Common myeloid progenitor, CD34-positive (primary cell): ENCODE measurements at regions not wholly inside any gene's neighbourhood (a gene's known extent, or its start where the extent isn't known, plus 50 kb on each side); places are given as distances from the start of the nearest gene placed in this dataset.
"Not testable (repeated sequence)": the region's sequence is repeated elsewhere in the genome, so short reads cannot be mapped to it uniquely, and the experiment has no call there.

Experiments
- CTCF ChIA-PET: fragments of 350-600 bp; sonication (Branson Sonifier 250); formaldehyde crosslinking; loops from one replicate; lab custom pipeline; 2021; ENCODE audit warnings: antibody characterized with exemption; lab: Charles Lee
- POLR2A ChIA-PET: fragments of 350-600 bp; sonication (Branson Sonifier 250); formaldehyde crosslinking; loops from one replicate; lab custom pipeline; 2021; ENCODE audit warnings: antibody characterized with exemption; lab: Charles Lee
- DNase-seq, 3 donors: peaks; one replicate each; pipeline versions ENCODE4 v3.0.0 to v3.0.0-alpha.2; 2013
- H3K27ac ChIP-seq, 2 experiments: 1 replicate in 1 of 2; 2 replicates in 1 of 2; pipeline ENCODE4 v1.7.0; 2013; ENCODE audit warnings: inconsistent platforms in 2 of 2, low read length in 2 of 2, mild to moderate bottlenecking in 2 of 2, low read depth in 1 of 2, moderate library complexity in 1 of 2; ENCODE audit not compliant: severe bottlenecking in 2 of 2, insufficient read depth in 1 of 2, poor library complexity in 1 of 2
- H3K27me3 ChIP-seq, 5 experiments: replicated peaks in 2 of 5; 1 replicate in 3 of 5; 2 replicates in 2 of 5; pipeline versions ENCODE4 v1.6.1 to v1.7.0; 2013; ENCODE audit warnings: low read length in 4 of 5, mild to moderate bottlenecking in 2 of 5, moderate library complexity in 2 of 5, inconsistent platforms in 1 of 5; ENCODE audit not compliant: insufficient read depth in 5 of 5, control insufficient read depth in 4 of 5
- H3K36me3 ChIP-seq, 4 experiments: 1 replicate in 2 of 4; 2 replicates in 2 of 4; pipeline versions ENCODE4 v1.6.1 to v1.7.0; 2013; ENCODE audit warnings: low read length in 3 of 4, control low read depth in 1 of 4, mild to moderate bottlenecking in 1 of 4; ENCODE audit not compliant: control insufficient read depth in 4 of 4, insufficient read depth in 4 of 4
- H3K4me1 ChIP-seq, 4 experiments: 1 replicate in 3 of 4; 2 replicates in 1 of 4; pipeline versions ENCODE4 v1.6.1 to v1.7.1; 2013; ENCODE audit warnings: low read length in 3 of 4, mild to moderate bottlenecking in 3 of 4, control low read depth in 1 of 4, inconsistent platforms in 1 of 4, moderate library complexity in 1 of 4; ENCODE audit not compliant: control insufficient read depth in 4 of 4, insufficient read depth in 4 of 4; ENCODE audit errors: control extremely low read depth in 1 of 4
- H3K4me3 ChIP-seq, 7 experiments: 1 replicate in 4 of 7; 2 replicates in 3 of 7; pipeline versions ENCODE4 v1.5.1 to v1.7.0; 2013; ENCODE audit warnings: mild to moderate bottlenecking in 7 of 7, low read length in 6 of 7, moderate library complexity in 6 of 7, inconsistent platforms in 2 of 7, low read depth in 2 of 7, control low read depth in 1 of 7; ENCODE audit not compliant: insufficient read depth in 4 of 7, control insufficient read depth in 1 of 7; ENCODE audit errors: extremely low read depth in 1 of 7
- H3K9me3 ChIP-seq, 5 experiments: 1 replicate in 4 of 5; 2 replicates in 1 of 5; pipeline versions ENCODE4 v1.6.1 to v1.7.1; 2013; ENCODE audit warnings: low read length in 4 of 5, mild to moderate bottlenecking in 2 of 5, inconsistent platforms in 1 of 5, low read depth in 1 of 5, moderate library complexity in 1 of 5; ENCODE audit not compliant: control insufficient read depth in 4 of 5, insufficient read depth in 2 of 5; ENCODE audit errors: control extremely low read depth in 1 of 5
- WGBS: methylation state at CpG from one replicate; pipeline ENCODE4 v1.1.5; 2013; ENCODE audit not compliant: insufficient coverage; 5-methylcytosine and 5-hydroxymethylcytosine counted together

GRCh38 chr5:125088522-125089105 lies 342.2 kb upstream of the ZNF608 start:
- no peak for DNase-seq
- peaks cover 0 to 3% (median 0%) of the 10 kb centered on the region in 5 experiments for H3K9me3 ChIP-seq
- 98% methylated on average over 15 of the region's 27 CpGs for WGBS
- H3K4me3 ChIP-seq: no peak overlapping the region
- H3K27me3 ChIP-seq: no peaks in the 10 kb centered on the region
- no peaks in the 10 kb centered on the region for H3K4me1 ChIP-seq
- H3K36me3 ChIP-seq: no peaks in the 10 kb centered on the region
- POLR2A ChIA-PET: no interaction called here
- H3K27ac ChIP-seq: no peak overlapping the region
- CTCF ChIA-PET: no interaction called here

GRCh38 chr5:125092138-125092537 lies 345.7 kb upstream of the ZNF608 start:
- H3K4me3 ChIP-seq, H3K4me1 ChIP-seq, DNase-seq, POLR2A ChIA-PET, H3K27me3 ChIP-seq, H3K36me3 ChIP-seq, H3K9me3 ChIP-seq, H3K27ac ChIP-seq: not testable (repeated sequence)
- CTCF ChIA-PET: interaction anchor here (1.4 kb wide), 1 partner anchor 25 kb away, joined by 3 read pairs; no protein-coding TSS in a partner anchor
- WGBS: 80% methylated on average over 1 of the region's 3 CpGs

GRCh38 chr5:125093776-125094175 lies 347.3 kb upstream of the ZNF608 start:
- 100% methylated on average over 1 of the region's 3 CpGs for WGBS
- no peak overlapping the region for H3K4me3 ChIP-seq
- DNase-seq: no peak
- H3K4me1 ChIP-seq: no peaks in the 10 kb centered on the region
- H3K27ac ChIP-seq: no peak overlapping the region
- H3K27me3 ChIP-seq: no peaks in the 10 kb centered on the region
- CTCF ChIA-PET: no interaction called here
- H3K9me3 ChIP-seq: peaks cover 0 to 4% (median 0%) of the 10 kb centered on the region in 5 experiments
- POLR2A ChIA-PET: interaction anchor here (0.5 kb wide), 1 partner anchor 8 kb away, joined by 6 read pairs; no protein-coding TSS in a partner anchor
- no peaks in the 10 kb centered on the region for H3K36me3 ChIP-seq

GRCh38 chr5:125100342-125100741 lies 353.9 kb upstream of the ZNF608 start:
- Histone ChIP-seq H3K9me3 (peaks cover 0 to 4% (median 0%) of the 10 kb centered on the region in 5 experiments), H3K4me1 (no peaks in the 10 kb centered on the region), H3K4me3 (no peak overlapping the region), H3K27me3 (no peaks in the 10 kb centered on the region), H3K27ac (no peak overlapping the region), H3K36me3 (no peaks in the 10 kb centered on the region)
- POLR2A ChIA-PET: no interaction called here
- WGBS: no CpG with 5 or more reads among the region's 1 CpG
- no peak for DNase-seq
- CTCF ChIA-PET: no interaction called here

GRCh38 chr5:125100951-125101350 lies 354.5 kb upstream of the ZNF608 start:
- no peak overlapping the region for H3K27ac ChIP-seq
- peaks cover 0 to 4% (median 0%) of the 10 kb centered on the region in 5 experiments for H3K9me3 ChIP-seq
- 90% methylated on average over 2 of the region's 4 CpGs for WGBS
- H3K36me3 ChIP-seq: no peaks in the 10 kb centered on the region
- no peaks in the 10 kb centered on the region for H3K4me1 ChIP-seq
- ChIA-PET POLR2A (interaction anchor here (0.7 kb wide), 1 partner anchor 33 kb away, joined by 3 read pairs; no protein-coding TSS in a partner anchor), CTCF (no interaction called here)
- no peak overlapping the region for H3K4me3 ChIP-seq
- DNase-seq: no peak
- H3K27me3 ChIP-seq: no peaks in the 10 kb centered on the region

GRCh38 chr5:125103459-125103858 lies 357.0 kb upstream of the ZNF608 start:
- H3K27me3 ChIP-seq: no peaks in the 10 kb centered on the region
- H3K9me3 ChIP-seq: no peaks in the 10 kb centered on the region
- ChIA-PET POLR2A (no interaction called here), CTCF (no interaction called here)
- DNase-seq: no peak
- no peak overlapping the region for H3K27ac ChIP-seq
- no CpG with 5 or more reads among the region's 1 CpG for WGBS
- no peak overlapping the region for H3K4me3 ChIP-seq
- no peaks in the 10 kb centered on the region for H3K36me3 ChIP-seq
- H3K4me1 ChIP-seq: peaks cover 0 to 6% (median 0%) of the 10 kb centered on the region in 4 experiments

GRCh38 chr5:125106271-125106670 lies 359.8 kb upstream of the ZNF608 start:
- Histone ChIP-seq H3K36me3 (no peaks in the 10 kb centered on the region), H3K4me3 (no peak overlapping the region), H3K27me3 (no peaks in the 10 kb centered on the region), H3K27ac (no peak overlapping the region), H3K4me1 (peaks cover 0 to 6% (median 0%) of the 10 kb centered on the region in 4 experiments), H3K9me3 (peaks cover 0 to 2% (median 0%) of the 10 kb centered on the region in 5 experiments)
- ChIA-PET CTCF (no interaction called here), POLR2A (no interaction called here)
- no CpG with 5 or more reads among the region's 1 CpG for WGBS
- no peak for DNase-seq
